ENCODE measurements at regions not wholly inside any gene's neighbourhood (a gene's known extent, or its start where the extent isn't known, plus 50 kb on each side); places are given as distances from the start of the nearest gene placed in this dataset.

DNA sequence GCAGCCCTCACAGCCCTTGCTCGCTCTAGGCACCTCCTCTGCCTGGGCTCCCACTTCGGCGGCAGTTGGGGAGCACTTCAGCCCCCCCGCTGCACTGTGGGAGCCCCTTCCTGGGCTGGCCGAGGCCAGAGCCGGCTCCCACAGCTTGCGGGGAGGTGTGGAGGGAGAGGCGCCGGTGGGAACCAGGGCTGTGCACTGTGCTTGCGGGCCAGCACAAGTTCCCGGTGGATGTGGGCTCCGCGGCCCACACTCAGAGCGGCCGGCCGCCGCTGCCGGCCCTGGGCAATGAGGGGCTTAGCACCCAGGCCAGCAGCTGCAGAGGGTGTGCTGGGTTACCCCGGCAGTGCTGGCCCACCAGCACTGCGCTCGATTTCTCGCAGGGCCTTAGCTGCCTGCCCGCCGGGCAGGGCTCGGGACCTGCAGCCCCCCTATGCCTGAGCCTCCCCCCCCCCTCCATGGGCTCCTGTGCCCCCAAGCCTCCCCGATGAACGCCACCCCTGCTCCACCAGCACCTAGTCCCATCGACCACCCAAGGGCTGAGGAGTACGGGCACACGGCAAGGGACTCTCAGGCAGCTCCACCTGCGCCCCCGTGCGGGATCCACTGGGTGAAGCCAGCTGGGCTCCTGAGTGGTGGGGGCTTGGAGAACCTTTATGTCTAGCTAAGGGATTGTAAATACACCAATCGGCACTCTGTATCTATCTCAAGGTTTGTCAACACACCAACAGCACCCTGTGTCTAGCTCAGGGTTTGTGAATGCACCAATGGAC is 224.8 kb downstream of the ZNF608 start:
- TF ChIP-seq, protein P1, sequence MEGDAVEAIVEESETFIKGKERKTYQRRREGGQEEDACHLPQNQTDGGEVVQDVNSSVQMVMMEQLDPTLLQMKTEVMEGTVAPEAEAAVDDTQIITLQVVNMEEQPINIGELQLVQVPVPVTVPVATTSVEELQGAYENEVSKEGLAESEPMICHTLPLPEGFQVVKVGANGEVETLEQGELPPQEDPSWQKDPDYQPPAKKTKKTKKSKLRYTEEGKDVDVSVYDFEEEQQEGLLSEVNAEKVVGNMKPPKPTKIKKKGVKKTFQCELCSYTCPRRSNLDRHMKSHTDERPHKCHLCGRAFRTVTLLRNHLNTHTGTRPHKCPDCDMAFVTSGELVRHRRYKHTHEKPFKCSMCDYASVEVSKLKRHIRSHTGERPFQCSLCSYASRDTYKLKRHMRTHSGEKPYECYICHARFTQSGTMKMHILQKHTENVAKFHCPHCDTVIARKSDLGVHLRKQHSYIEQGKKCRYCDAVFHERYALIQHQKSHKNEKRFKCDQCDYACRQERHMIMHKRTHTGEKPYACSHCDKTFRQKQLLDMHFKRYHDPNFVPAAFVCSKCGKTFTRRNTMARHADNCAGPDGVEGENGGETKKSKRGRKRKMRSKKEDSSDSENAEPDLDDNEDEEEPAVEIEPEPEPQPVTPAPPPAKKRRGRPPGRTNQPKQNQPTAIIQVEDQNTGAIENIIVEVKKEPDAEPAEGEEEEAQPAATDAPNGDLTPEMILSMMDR (IDR thresholded peaks at IDR 0.05): no peak
- TF ChIP-seq POLR2A (IDR thresholded peaks at IDR 0.05): no peak
